Natural killer cell (primary cell): ENCODE measurements at regions not wholly inside any gene's neighbourhood (a gene's known extent, or its start where the extent isn't known, plus 50 kb on each side); places are given as distances from the start of the nearest gene placed in this dataset.

ENCODE experiments used
- ATAC-seq, 3 donors: fragments of 150-1000 bp in 2 of 3; fragments of 200-7000 bp in 1 of 3; cut with Tn5 transposase; 1 replicate in 1 of 3; 2 replicates in 2 of 3; pipeline ENCODE4 v1.10.0; 2021; ENCODE audit warnings: mild to moderate bottlenecking in 2 of 3, moderate library complexity in 2 of 3
- DNase-seq, 2 donors: peaks; one replicate each; pipeline versions ENCODE4 v3.0.0 to v3.0.0-alpha.2; 2013 to 2021; ENCODE audit warnings: mixed read lengths in 1 of 2
- H3K27ac ChIP-seq: one replicate; pipeline ENCODE4 v1.5.1; 2013; ENCODE audit warnings: mild to moderate bottlenecking, low read length
- H3K27me3 ChIP-seq: one replicate; pipeline ENCODE4 v1.6.1; 2013; ENCODE audit warnings: low read length; ENCODE audit not compliant: control insufficient read depth, insufficient read depth
- H3K36me3 ChIP-seq: one replicate; pipeline ENCODE4 v1.6.1; 2013; ENCODE audit warnings: low read length; ENCODE audit not compliant: control insufficient read depth, insufficient read depth
- H3K4me1 ChIP-seq: one replicate; pipeline ENCODE4 v1.6.1; 2013; ENCODE audit warnings: low read length; ENCODE audit not compliant: control insufficient read depth, insufficient read depth
- H3K4me3 ChIP-seq: one replicate; pipeline ENCODE4 v1.5.1; 2013; ENCODE audit warnings: low read length
- H3K9me3 ChIP-seq: one replicate; pipeline ENCODE4 v1.6.1; 2013; ENCODE audit warnings: low read length; ENCODE audit not compliant: control insufficient read depth, insufficient read depth
- H3K27ac Mint-ChIP-seq, 2 donors: one replicate each; pipeline ENCODE4 v1.8.0; 2022; ENCODE audit warnings: mild to moderate bottlenecking in 2 of 2, mixed read lengths in 2 of 2, moderate library complexity in 1 of 2
- H3K27me3 Mint-ChIP-seq, 2 donors: one replicate each; pipeline ENCODE4 v1.8.0; 2022; ENCODE audit warnings: low read depth in 2 of 2, mixed read lengths in 2 of 2
- H3K36me3 Mint-ChIP-seq: one replicate; pipeline ENCODE4 v1.8.0; 2022; ENCODE audit warnings: mixed read lengths
- H3K4me1 Mint-ChIP-seq, 2 donors: one replicate each; pipeline ENCODE4 v1.8.0; 2022; ENCODE audit warnings: mixed read lengths in 2 of 2
- H3K4me3 Mint-ChIP-seq: one replicate; pipeline ENCODE4 v1.8.0; 2022; ENCODE audit warnings: mild to moderate bottlenecking, moderate library complexity, mixed read lengths
- H3K9me3 Mint-ChIP-seq, 2 donors: one replicate each; pipeline ENCODE4 v1.8.0; 2022; ENCODE audit warnings: mixed read lengths in 2 of 2
- CTCF ChIP-seq: fragments of 200-600 bp; IDR thresholded peaks from one replicate; pipeline ENCODE4 v1.8.0; 2022; ENCODE audit warnings: antibody characterized with exemption
- WGBS: methylation state at CpG from one replicate; pipeline ENCODE4 v1.1.7; 2013; ENCODE audit warnings: missing lambda C conversion rate; ENCODE audit not compliant: insufficient coverage; 5-methylcytosine and 5-hydroxymethylcytosine counted together
- intact Hi-C: fragments of 100-400 bp; cut with micrococcal nuclease; formaldehyde crosslinking; loops from one replicate; pipeline ENCODE4 v1.14.2; 2022

GRCh38 chr2:385061-385460, 97.2 kb upstream of the ALKAL2 start:
- Histone ChIP-seq H3K9me3 (no peaks in the 10 kb centered on the region), H3K27me3 (no peaks in the 10 kb centered on the region), H3K4me1 (no peaks in the 10 kb centered on the region), H3K27ac (no peak overlapping the region), H3K4me3 (no peak overlapping the region), H3K36me3 (no peaks in the 10 kb centered on the region)
- Mint-ChIP-seq H3K4me1 (no peaks in the 10 kb centered on the region), H3K36me3 (no peaks in the 10 kb centered on the region), H3K4me3 (no peak overlapping the region), H3K9me3 (no peaks in the 10 kb centered on the region), H3K27ac (no peak overlapping the region), H3K27me3 (peaks cover under 1 to 4% of the 10 kb centered on the region in 2 donors)
- intact Hi-C loops = no loop called here
- DNase-seq (no peak), ATAC-seq (no peak)
- TF ChIP-seq CTCF = no peak
- WGBS = 94% methylated on average over 9 of the region's 9 CpGs

GRCh38 chr2:383888-384287, 96.0 kb upstream of the ALKAL2 start:
- ATAC-seq (no peak), DNase-seq (no peak)
- H3K4me1 ChIP-seq = no peaks in the 10 kb centered on the region
- Mint-ChIP-seq H3K9me3 (no peaks in the 10 kb centered on the region), H3K4me3 (no peak overlapping the region), H3K27me3 (peaks cover 10 to 12% of the 10 kb centered on the region in 2 donors), H3K36me3 (no peaks in the 10 kb centered on the region), H3K27ac (no peak overlapping the region), H3K4me1 (no peaks in the 10 kb centered on the region)
- no peak overlapping the region for H3K4me3 ChIP-seq
- H3K27ac ChIP-seq = no peak overlapping the region
- TF ChIP-seq CTCF = no peak
- H3K9me3 ChIP-seq = no peaks in the 10 kb centered on the region
- intact Hi-C loops = no loop called here
- no peaks in the 10 kb centered on the region for H3K36me3 ChIP-seq
- H3K27me3 ChIP-seq = no peaks in the 10 kb centered on the region
- 73% methylated on average over 10 of the region's 10 CpGs for WGBS

- Histone ChIP-seq H3K27me3 (no peaks in the 10 kb centered on the region), H3K27ac (no peak overlapping the region), H3K4me1 (no peaks in the 10 kb centered on the region), H3K4me3 (no peak overlapping the region), H3K9me3 (no peaks in the 10 kb centered on the region), H3K36me3 (no peaks in the 10 kb centered on the region)
- H3K4me3 Mint-ChIP-seq = no peak overlapping the region
- no peaks in the 10 kb centered on the region for H3K9me3 Mint-ChIP-seq
- intact Hi-C loops = no loop called here
- no peak for ATAC-seq
- H3K4me1 Mint-ChIP-seq = no peaks in the 10 kb centered on the region
- no peak overlapping the region for H3K27ac Mint-ChIP-seq
- 58% methylated on average over 12 of the region's 13 CpGs for WGBS
- DNase-seq = no peak
- H3K36me3 Mint-ChIP-seq = peaks cover 3% of the 10 kb centered on the region
- no peak for TF ChIP-seq CTCF
- H3K27me3 Mint-ChIP-seq = peaks cover 10 to 19% of the 10 kb centered on the region in 2 donors
Observed at GRCh38 chr2:383178-383577, 95.3 kb upstream of the ALKAL2 start.

- peaks cover 4% of the 10 kb centered on the region in 2 donors for H3K9me3 Mint-ChIP-seq
- H3K4me1 Mint-ChIP-seq = no peaks in the 10 kb centered on the region
- H3K4me3 Mint-ChIP-seq = no peak overlapping the region
- H3K27me3 Mint-ChIP-seq = peaks cover 11 to 24% of the 10 kb centered on the region in 2 donors
- H3K36me3 Mint-ChIP-seq = peaks cover 8% of the 10 kb centered on the region
- no peak for ATAC-seq
- H3K27ac Mint-ChIP-seq = no peak overlapping the region
- H3K4me1 ChIP-seq = no peaks in the 10 kb centered on the region
- no peak for TF ChIP-seq CTCF
- H3K36me3 ChIP-seq = no peaks in the 10 kb centered on the region
- H3K27ac ChIP-seq = no peak overlapping the region
- no peaks in the 10 kb centered on the region for H3K9me3 ChIP-seq
- DNase-seq = no peak
- H3K27me3 ChIP-seq = no peaks in the 10 kb centered on the region
- intact Hi-C loops = no loop called here
- H3K4me3 ChIP-seq = no peak overlapping the region
- 96% methylated on average over 6 of the region's 7 CpGs for WGBS
Observed at GRCh38 chr2:382728-383022, 94.8 kb upstream of the ALKAL2 start.
